ENCODE measurements at regions not wholly inside any gene's neighbourhood (a gene's known extent, or its start where the extent isn't known, plus 50 kb on each side); places are given as distances from the start of the nearest gene placed in this dataset.

DNA sequence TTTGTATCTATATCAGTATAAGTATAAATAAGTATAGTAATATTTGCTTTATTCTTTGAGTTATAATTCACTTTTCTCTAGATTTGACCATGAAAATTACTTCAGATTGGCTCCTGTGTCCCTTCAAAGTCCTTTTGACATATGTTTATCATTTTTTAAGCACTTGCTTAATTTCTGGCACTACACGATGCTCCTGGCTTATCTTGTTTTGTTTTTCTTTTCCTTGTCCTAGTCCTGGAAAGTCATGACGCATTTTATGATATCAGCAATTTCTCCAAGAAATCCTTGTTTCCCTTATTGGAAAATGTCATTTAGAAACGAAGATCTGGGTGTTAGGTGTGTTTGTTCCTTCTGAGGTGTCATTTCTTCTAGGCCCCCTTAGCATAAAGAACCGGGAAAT, 226.5 kb downstream of the POU4F1 start:
- TF ChIP-seq, protein P1, sequence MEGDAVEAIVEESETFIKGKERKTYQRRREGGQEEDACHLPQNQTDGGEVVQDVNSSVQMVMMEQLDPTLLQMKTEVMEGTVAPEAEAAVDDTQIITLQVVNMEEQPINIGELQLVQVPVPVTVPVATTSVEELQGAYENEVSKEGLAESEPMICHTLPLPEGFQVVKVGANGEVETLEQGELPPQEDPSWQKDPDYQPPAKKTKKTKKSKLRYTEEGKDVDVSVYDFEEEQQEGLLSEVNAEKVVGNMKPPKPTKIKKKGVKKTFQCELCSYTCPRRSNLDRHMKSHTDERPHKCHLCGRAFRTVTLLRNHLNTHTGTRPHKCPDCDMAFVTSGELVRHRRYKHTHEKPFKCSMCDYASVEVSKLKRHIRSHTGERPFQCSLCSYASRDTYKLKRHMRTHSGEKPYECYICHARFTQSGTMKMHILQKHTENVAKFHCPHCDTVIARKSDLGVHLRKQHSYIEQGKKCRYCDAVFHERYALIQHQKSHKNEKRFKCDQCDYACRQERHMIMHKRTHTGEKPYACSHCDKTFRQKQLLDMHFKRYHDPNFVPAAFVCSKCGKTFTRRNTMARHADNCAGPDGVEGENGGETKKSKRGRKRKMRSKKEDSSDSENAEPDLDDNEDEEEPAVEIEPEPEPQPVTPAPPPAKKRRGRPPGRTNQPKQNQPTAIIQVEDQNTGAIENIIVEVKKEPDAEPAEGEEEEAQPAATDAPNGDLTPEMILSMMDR (conservative IDR thresholded peaks at IDR 0.05; ENCODE audit: low read length) = no peak
- TF ChIP-seq EZH2phosphoT487 (IDR thresholded peaks at IDR 0.05; ENCODE audit: borderline replicate concordance) = no peak

Data from Loucy (cell line).